ENCODE measurements at regions not wholly inside any gene's neighbourhood (a gene's known extent, or its start where the extent isn't known, plus 50 kb on each side); places are given as distances from the start of the nearest gene placed in this dataset.

GRCh38 chr6:154569156-154569862 is 58.8 kb upstream of the CNKSR3 start:
- no peaks in the 10 kb centered on the region for H3K27me3 ChIP-seq
- TF ChIP-seq CTCF (IDR thresholded peaks at IDR 0.05) (no peak), POLR2A (IDR thresholded peaks at IDR 0.05) (no peak)
- 25 to 36% (median 30%) methylated on average over 3 of the region's 3 CpGs for WGBS, 4 donors

GRCh38 chr6:154570505-154570904 is 60.0 kb upstream of the CNKSR3 start:
- H3K27ac ChIP-seq: no peak overlapping the region
- TF ChIP-seq POLR2A (IDR thresholded peaks at IDR 0.05) (no peak), CTCF (IDR thresholded peaks at IDR 0.05) (no peak)
- intact Hi-C loops (cut with DNase I): no loop called here
- H3K4me1 ChIP-seq (replicated peaks in 1 of 2): no peaks in the 10 kb centered on the region
- 92 to 96% (median 96%) methylated on average over 2 of the region's 2 CpGs for WGBS, 4 donors
- DNase-seq: no peak
- H3K36me3 ChIP-seq (replicated peaks in 1 of 2): no peaks in the 10 kb centered on the region
- no peaks in the 10 kb centered on the region for H3K9me3 ChIP-seq (replicated peaks in 1 of 3)
- no peaks in the 10 kb centered on the region for H3K27me3 ChIP-seq
- H3K4me3 ChIP-seq: no peak overlapping the region

More at GRCh38 chr6:154569156-154569862, 58.8 kb upstream of the CNKSR3 start:
- no peaks in the 10 kb centered on the region for H3K9me3 ChIP-seq (replicated peaks in 1 of 3)
- H3K27ac ChIP-seq: no peak overlapping the region
- DNase-seq: no peak
- intact Hi-C loops (cut with DNase I): no loop called here
- H3K36me3 ChIP-seq (replicated peaks in 1 of 2): no peaks in the 10 kb centered on the region
- no peaks in the 10 kb centered on the region for H3K4me1 ChIP-seq (replicated peaks in 1 of 2)
- no peak overlapping the region for H3K4me3 ChIP-seq

- H3K27me3 ChIP-seq: no peaks in the 10 kb centered on the region
- TF ChIP-seq POLR2A (IDR thresholded peaks at IDR 0.05) (no peak), CTCF (IDR thresholded peaks at IDR 0.05) (no peak)
- no peaks in the 10 kb centered on the region for H3K36me3 ChIP-seq (replicated peaks in 1 of 2)
- no peak overlapping the region for H3K4me3 ChIP-seq
- intact Hi-C loops (cut with DNase I): no loop called here
- 63 to 73% (median 70%) methylated on average over 6 of the region's 6 CpGs for WGBS, 4 donors
- no peak overlapping the region for H3K27ac ChIP-seq
- no peak for DNase-seq
- no peaks in the 10 kb centered on the region for H3K9me3 ChIP-seq (replicated peaks in 1 of 3)
- H3K4me1 ChIP-seq (replicated peaks in 1 of 2): no peaks in the 10 kb centered on the region
Measured at GRCh38 chr6:154572556-154572955, 62.1 kb upstream of the CNKSR3 start.

- H3K4me1 ChIP-seq (replicated peaks in 1 of 2): peaks cover 0 to 9% of the 10 kb centered on the region in 2 donors
- TF ChIP-seq CTCF (IDR thresholded peaks at IDR 0.05): no peak
- TF ChIP-seq POLR2A (IDR thresholded peaks at IDR 0.05): no peak
- H3K9me3 ChIP-seq (replicated peaks in 1 of 3): peaks cover 0 to 5% (median 0%) of the 10 kb centered on the region in 3 donors
- no peak overlapping the region for H3K4me3 ChIP-seq
- no peaks in the 10 kb centered on the region for H3K36me3 ChIP-seq (replicated peaks in 1 of 2)
- intact Hi-C loops (cut with DNase I): no loop called here
- DNase-seq: no peak
- no peak overlapping the region for H3K27ac ChIP-seq
- WGBS, 4 donors: 89 to 92% (median 91%) methylated on average over 3 of the region's 3 CpGs
- H3K27me3 ChIP-seq: no peaks in the 10 kb centered on the region
Measured at GRCh38 chr6:154578004-154578559, 67.6 kb upstream of the CNKSR3 start.
